ENCODE measurements at regions not wholly inside any gene's neighbourhood (a gene's known extent, or its start where the extent isn't known, plus 50 kb on each side); places are given as distances from the start of the nearest gene placed in this dataset.

GRCh38 chr17:77898521-77899434 lies 59.7 kb upstream of the TNRC6C start:
- TF ChIP-seq CTCF (IDR thresholded peaks at IDR 0.05; ENCODE audit: low read depth, low read length, poor library complexity, severe bottlenecking) (no peak), EZH2phosphoT487 (IDR thresholded peaks at IDR 0.05; ENCODE audit: borderline replicate concordance, low read length) (no peak)
